Esophagus squamous epithelium (tissue), 5 donors: ENCODE measurements at regions not wholly inside any gene's neighbourhood (a gene's known extent, or its start where the extent isn't known, plus 50 kb on each side); places are given as distances from the start of the nearest gene placed in this dataset.

Experiments
- DNase-seq: peaks from one replicate; lab custom pipeline; 2025; lab: John Stamatoyannopoulos, UW
- H3K27ac ChIP-seq, 4 donors: fragments of 200-600 bp; sonication (generic); one replicate each; pipeline ENCODE4 v1.5.1; 2016 to 2019; ENCODE audit warnings: mild to moderate bottlenecking in 1 of 4
- H3K27me3 ChIP-seq, 4 donors: fragments of 200-600 bp; sonication (generic); 1 replicate in 3 of 4; 2 replicates in 1 of 4; pipeline versions ENCODE4 v1.5.1 to v1.6.0; 2017 to 2021; ENCODE audit warnings: antibody characterized with exemption in 1 of 4
- H3K36me3 ChIP-seq, 3 donors: fragments of 200-600 bp; sonication (generic); one replicate each; pipeline ENCODE4 v1.5.1; 2016 to 2019
- H3K4me1 ChIP-seq, 3 donors: fragments of 200-600 bp; sonication (generic); one replicate each; pipeline ENCODE4 v1.5.1; 2017 to 2019
- H3K4me3 ChIP-seq, 4 donors: fragments of 200-600 bp; sonication (generic); 1 replicate in 3 of 4; 2 replicates in 1 of 4; pipeline ENCODE4 v1.5.1; 2016 to 2019; ENCODE audit warnings: mild to moderate bottlenecking in 2 of 4, moderate library complexity in 1 of 4
- H3K9me3 ChIP-seq, 3 donors: fragments of 200-600 bp; sonication (generic); one replicate each; pipeline ENCODE4 v1.5.1; 2016 to 2019
- CTCF ChIP-seq, 6 experiments: fragments of 450-650 bp in 4 of 6; fragments of 200-600 bp in 2 of 6; sonication (generic) in 2 of 6; IDR thresholded peaks; one replicate each; pipeline ENCODE4 v1.5.1; 2016 to 2019; ENCODE audit warnings: antibody characterized with exemption in 6 of 6, mild to moderate bottlenecking in 4 of 6, moderate library complexity in 4 of 6
- POLR2A ChIP-seq, 4 donors: fragments of 450-650 bp; IDR thresholded peaks; one replicate each; pipeline ENCODE4 v1.6.1; 2017; ENCODE audit warnings: antibody characterized with exemption in 4 of 4, mild to moderate bottlenecking in 4 of 4, moderate library complexity in 3 of 4
- WGBS, 2 donors: methylation state at CpG; one replicate each; pipeline ENCODE4 v1.1.5; 2018; 5-methylcytosine and 5-hydroxymethylcytosine counted together
- intact Hi-C: fragments of 100-400 bp; cut with DNase I; formaldehyde crosslinking; loops from one replicate; pipeline ENCODE4 v1.15.0; 2022
- donor health status: DM: yes; HTN: yes; CAD: no.

DNA sequence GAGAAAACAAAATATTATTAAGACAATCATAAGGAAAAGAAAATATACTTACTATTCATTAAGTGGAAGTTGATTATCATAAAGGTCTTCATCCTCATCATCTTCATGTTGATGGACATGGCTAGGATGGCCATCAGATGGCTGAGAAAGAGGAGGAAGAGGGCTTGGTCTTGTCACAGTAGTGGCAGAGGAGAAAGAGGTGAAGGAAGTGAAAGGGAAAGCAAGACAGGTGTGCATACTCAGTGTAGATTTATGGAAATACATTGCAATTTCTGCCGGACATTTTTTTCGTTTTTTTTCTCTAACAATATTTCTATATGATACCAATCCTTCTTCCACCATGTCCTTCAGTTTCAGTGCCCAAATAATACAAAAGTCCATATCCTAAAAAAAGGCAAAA, 1409.8 kb downstream of the PCDH7 start:
- no peak for DNase-seq
- Histone ChIP-seq H3K27me3 (no peaks in the 10 kb centered on the region), H3K36me3 (no peaks in the 10 kb centered on the region), H3K4me3 (no peak overlapping the region), H3K9me3 (no peaks in the 10 kb centered on the region), H3K4me1 (no peaks in the 10 kb centered on the region), H3K27ac (no peak overlapping the region)
- WGBS, 2 donors, result 90 to 96% methylated on average over 2 of the region's 2 CpGs
- intact Hi-C loops, result no loop called here
- TF ChIP-seq POLR2A (IDR thresholded peaks at IDR 0.05) (no peak), CTCF (IDR thresholded peaks at IDR 0.05) (no peak)

DNA sequence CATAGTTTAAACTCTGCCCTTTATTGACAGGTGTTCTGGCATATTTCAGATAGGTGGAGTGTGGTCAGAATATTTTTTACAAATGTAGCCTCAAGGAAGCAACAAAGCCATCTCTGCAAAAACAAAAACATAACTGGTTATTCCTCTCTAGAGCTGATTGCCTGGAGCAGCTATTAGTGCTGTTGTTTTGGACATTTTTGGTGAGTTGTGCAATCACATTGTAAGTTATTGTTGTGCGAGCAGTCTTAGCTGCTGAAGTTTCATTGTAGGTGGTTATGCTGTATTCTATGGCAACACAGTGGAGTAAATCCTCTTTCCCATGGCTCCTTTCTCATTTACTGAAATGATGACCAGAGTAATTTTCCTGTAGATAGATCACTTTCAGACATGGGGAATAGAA, 1413.0 kb downstream of the PCDH7 start:
- intact Hi-C loops, result no loop called here
- Histone ChIP-seq H3K4me3 (no peak overlapping the region), H3K27ac (no peak overlapping the region), H3K4me1 (no peaks in the 10 kb centered on the region), H3K36me3 (no peaks in the 10 kb centered on the region), H3K9me3 (no peaks in the 10 kb centered on the region), H3K27me3 (no peaks in the 10 kb centered on the region)
- no peak for DNase-seq
- 64 to 72% methylated on average over 1 of the region's 1 CpG for WGBS, 2 donors
- TF ChIP-seq CTCF (IDR thresholded peaks at IDR 0.05) (no peak), POLR2A (IDR thresholded peaks at IDR 0.05) (no peak)

DNA sequence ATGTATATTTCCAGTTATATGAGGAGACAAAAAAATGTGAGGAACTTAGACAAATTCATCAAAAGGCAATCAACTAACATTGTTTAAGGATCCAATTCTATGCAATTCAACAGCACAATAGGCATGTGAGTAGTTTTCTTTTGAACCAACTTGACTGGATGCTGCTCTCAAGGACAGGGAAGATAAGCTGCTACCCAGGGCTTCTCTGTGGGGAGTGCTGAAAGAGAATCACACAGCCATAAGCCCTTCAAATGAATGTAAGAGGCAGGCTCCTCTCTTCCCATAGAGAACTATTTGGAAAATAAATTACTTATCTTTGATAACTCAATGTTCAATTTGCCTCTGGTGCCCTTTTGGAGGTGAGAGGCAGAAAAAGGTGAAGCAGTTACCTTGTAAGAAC, 1413.6 kb downstream of the PCDH7 start:
- no peak for TF ChIP-seq POLR2A (IDR thresholded peaks at IDR 0.05)
- no peak for TF ChIP-seq CTCF (IDR thresholded peaks at IDR 0.05)
- Histone ChIP-seq H3K36me3 (no peaks in the 10 kb centered on the region), H3K4me3 (no peak overlapping the region), H3K4me1 (no peaks in the 10 kb centered on the region), H3K27me3 (no peaks in the 10 kb centered on the region), H3K27ac (no peak overlapping the region), H3K9me3 (no peaks in the 10 kb centered on the region)
- intact Hi-C loops, result no loop called here
- no peak for DNase-seq

DNA sequence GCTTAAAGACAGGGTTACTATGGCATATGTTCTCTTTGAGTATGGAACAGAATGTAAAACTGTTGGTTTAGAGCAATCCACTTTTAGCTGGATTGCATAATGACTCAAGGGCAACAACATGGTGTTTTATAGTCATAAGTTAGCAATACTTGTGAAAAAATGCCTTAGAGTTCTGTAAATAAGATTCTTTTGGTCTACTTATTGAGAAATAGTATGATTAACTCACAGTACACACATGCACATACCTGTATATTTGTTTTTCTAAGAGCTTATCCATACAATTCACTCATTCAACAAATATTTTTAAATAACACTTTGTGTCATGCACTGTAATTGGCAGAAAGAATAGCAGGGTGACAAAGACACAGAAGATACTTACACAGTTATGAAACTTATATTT, 1415.5 kb downstream of the PCDH7 start:
- intact Hi-C loops, result no loop called here
- DNase-seq, result no peak
- H3K27me3 ChIP-seq, result no peaks in the 10 kb centered on the region
- TF ChIP-seq CTCF (IDR thresholded peaks at IDR 0.05), result no peak
- no peak for TF ChIP-seq POLR2A (IDR thresholded peaks at IDR 0.05)
- H3K27ac ChIP-seq, result no peak overlapping the region
- H3K36me3 ChIP-seq, result no peaks in the 10 kb centered on the region
- H3K4me3 ChIP-seq, result no peak overlapping the region
- peaks cover 0 to 7% (median 0%) of the 10 kb centered on the region in 3 donors for H3K4me1 ChIP-seq
- H3K9me3 ChIP-seq, result no peaks in the 10 kb centered on the region

- H3K27ac ChIP-seq, result no peak overlapping the region
- DNase-seq, result no peak
- intact Hi-C loops, result no loop called here
- H3K27me3 ChIP-seq, result no peaks in the 10 kb centered on the region
- H3K9me3 ChIP-seq, result no peaks in the 10 kb centered on the region
- TF ChIP-seq CTCF (IDR thresholded peaks at IDR 0.05) (peak in 2 of 6 experiments; percentile 10 to 26), POLR2A (IDR thresholded peaks at IDR 0.05) (no peak)
- 35 to 47% methylated on average over 2 of the region's 2 CpGs for WGBS, 2 donors
- no peaks in the 10 kb centered on the region for H3K36me3 ChIP-seq
- no peak overlapping the region for H3K4me3 ChIP-seq
- peaks cover 0 to 13% (median 0%) of the 10 kb centered on the region in 3 donors for H3K4me1 ChIP-seq
Measured at GRCh38 chr4:32136081-32136787, 1416.1 kb downstream of the PCDH7 start.
